Stimulated activated CD8-positive, alpha-beta memory T cell treated with anti-CD3 and anti-CD28 coated beads, Interleukin-7, amount 100 ng/mL, for 48 hours (primary cell): ENCODE measurements at regions not wholly inside any gene's neighbourhood (a gene's known extent, or its start where the extent isn't known, plus 50 kb on each side); places are given as distances from the start of the nearest gene placed in this dataset.

Experiments
- DNase-seq, 2 donors: peaks; one replicate each; pipeline ENCODE4 v3.0.0-alpha.2; 2020; ENCODE audit warnings: low read depth in 1 of 2; ENCODE audit errors: extremely low read depth in 1 of 2

GRCh38 chr10:3229815-3230214, 57.2 kb upstream of the PITRM1 start:
- DNase-seq: no peak

GRCh38 chr10:3228629-3228945, 56.0 kb upstream of the PITRM1 start:
- no peak for DNase-seq

DNA sequence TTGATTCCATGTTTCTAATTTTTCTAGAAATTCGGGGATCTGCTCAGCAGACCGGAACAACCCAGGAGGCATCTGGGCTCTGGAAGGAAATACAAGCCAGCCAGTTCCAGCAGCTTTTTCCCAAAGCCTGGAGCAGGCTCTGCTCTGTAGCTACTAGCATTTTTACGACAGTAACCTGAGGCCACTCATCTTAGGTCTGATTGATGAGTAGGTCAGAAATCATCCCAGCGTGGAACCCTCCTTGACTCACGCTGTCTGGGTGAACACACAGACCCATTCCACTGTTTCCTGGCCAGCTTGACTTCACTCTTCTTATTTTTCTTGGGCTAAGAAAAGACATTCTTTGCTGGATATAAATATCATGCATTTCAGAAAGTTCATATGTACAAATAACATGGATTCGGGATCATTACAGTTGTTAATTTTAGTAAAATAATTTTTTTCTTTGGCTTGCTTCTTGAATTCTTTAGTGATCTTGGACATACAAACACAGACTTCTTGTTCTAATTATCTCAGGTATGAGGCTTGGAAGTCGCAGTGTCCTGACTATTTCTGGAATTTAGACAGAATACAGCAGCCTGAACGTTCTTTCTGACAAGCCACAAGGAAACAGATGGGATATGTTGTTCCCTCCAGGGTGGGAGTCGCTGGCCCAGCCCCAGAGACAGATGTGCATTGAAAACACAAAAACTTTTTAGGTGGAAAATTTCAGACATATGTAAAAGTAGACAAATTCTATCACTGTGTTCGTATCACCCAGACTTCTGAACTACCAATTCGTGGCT, 54.6 kb upstream of the PITRM1 start:
- DNase-seq: no peak

DNA sequence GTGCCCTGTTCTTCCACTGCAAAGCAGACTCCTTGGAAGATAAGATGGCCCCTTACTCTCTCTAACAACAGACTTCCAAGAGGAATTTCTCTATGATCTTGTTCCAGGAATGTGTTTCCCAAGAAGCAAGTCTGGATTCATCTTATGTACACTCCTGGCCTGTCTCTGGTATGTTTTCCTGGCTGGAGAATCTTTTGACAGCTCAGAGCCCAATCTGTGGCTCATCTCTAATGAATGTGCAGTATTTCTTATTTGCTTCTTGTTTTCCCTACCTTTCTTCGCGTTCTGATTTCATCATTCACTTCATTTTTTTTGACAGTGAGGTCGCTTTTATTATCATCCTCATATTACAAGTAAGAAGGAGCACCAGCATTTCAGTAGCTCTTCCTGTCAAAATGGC, 53.0 kb upstream of the PITRM1 start:
- no peak for DNase-seq

DNA sequence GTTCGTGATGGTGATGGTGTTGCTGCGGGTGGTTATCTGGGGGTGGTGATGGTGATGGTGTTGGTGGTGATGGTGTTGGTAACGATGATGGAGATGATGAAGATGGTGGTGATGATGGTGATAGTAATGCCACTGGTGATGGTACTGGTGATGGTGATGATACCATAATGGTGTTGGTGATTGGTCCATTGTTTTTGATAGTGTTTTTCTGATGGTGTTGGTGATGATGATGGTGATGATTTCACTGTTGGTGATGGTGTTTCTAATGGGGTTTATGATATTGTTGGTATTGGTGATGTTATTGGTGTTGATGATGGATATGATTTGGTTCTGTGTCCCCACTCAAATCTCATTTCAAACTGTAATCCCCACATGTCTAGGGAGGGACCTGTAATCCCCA, 51.7 kb upstream of the PITRM1 start:
- DNase-seq: no peak

DNA sequence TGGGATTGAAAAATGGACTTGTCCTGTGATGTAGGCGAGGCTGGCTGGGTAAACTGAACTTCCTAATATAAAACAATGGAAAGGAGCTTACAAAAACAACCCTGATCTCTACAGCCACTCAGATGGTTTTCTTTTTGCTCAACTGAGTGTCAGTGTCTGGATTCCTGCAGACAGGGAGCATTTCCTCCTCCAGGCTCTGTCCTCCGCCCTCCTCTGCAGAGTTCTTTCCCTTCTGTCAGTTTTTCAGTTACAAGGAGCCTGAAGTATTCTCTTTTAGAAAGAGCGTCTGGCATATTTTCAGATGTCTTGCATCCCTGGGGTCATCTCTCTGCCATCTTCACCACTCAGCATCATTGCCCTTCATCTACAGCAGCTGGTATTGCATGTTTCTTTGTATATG, 50.0 kb upstream of the PITRM1 start:
- no peak for DNase-seq
